ENCODE measurements at regions not wholly inside any gene's neighbourhood (a gene's known extent, or its start where the extent isn't known, plus 50 kb on each side); places are given as distances from the start of the nearest gene placed in this dataset.

GRCh38 chr22:34971456-34971855 lies 94.5 kb upstream of the ISX start:
- TF ChIP-seq CTCF (IDR thresholded peaks at IDR 0.05) (no peak), POLR2A (IDR thresholded peaks at IDR 0.05) (no peak), POLR2AphosphoS5 (IDR thresholded peaks at IDR 0.05) (no peak), EP300 (IDR thresholded peaks at IDR 0.05; ENCODE audit: low read depth) (no peak)
